Tibial nerve (tissue), 4 donors: ENCODE measurements at regions not wholly inside any gene's neighbourhood (a gene's known extent, or its start where the extent isn't known, plus 50 kb on each side); places are given as distances from the start of the nearest gene placed in this dataset.
"Not testable (repeated sequence)": the region's sequence is repeated elsewhere in the genome, so short reads cannot be mapped to it uniquely, and the experiment has no call there.

ENCODE experiments used
- CTCF ChIP-seq, 5 experiments: fragments of 200-600 bp in 3 of 5; fragments of 450-650 bp in 2 of 5; sonication (generic) in 3 of 5; IDR thresholded peaks; one replicate each; pipeline ENCODE4 v1.5.1; 2016 to 2019; ENCODE audit warnings: antibody characterized with exemption in 5 of 5, mild to moderate bottlenecking in 3 of 5, moderate library complexity in 2 of 5
- EP300 ChIP-seq, 2 donors: sonication (generic); formaldehyde crosslinking; IDR thresholded peaks; one replicate each; pipeline ENCODE4 v1.6.1; 2017; ENCODE audit warnings: antibody characterized with exemption in 2 of 2, mild to moderate bottlenecking in 1 of 2

DNA sequence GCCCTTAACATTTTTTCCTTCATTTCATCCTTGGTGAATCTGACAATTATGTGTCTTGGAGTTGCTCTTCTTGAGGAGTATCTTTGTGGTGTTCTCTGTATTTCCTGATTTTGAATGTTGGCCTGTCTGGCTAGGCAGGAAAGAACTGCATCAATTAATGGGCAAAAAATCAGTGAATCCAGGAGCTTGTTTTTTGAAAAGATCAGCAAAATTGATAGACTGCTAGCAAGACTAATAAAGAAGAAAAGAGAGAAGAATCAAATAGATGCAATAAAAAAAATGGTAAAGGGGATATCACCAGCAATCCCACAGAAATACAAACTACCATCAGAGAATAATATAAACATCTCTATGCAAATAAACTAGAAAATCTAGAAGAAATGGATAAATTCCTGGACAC is 70.4 kb upstream of the FBXO11 start:
- TF ChIP-seq CTCF, EP300 (IDR thresholded peaks at IDR 0.05): not testable (repeated sequence)
